Right lobe of liver (tissue), 6 donors: ENCODE measurements at regions not wholly inside any gene's neighbourhood (a gene's known extent, or its start where the extent isn't known, plus 50 kb on each side); places are given as distances from the start of the nearest gene placed in this dataset.
A peak's percentile ranks its signal among the peaks of the same experiment; 100 is the strongest.

Experiments
- ATAC-seq, 4 donors: fragments of 200-7000 bp; cut with Tn5 transposase; one replicate each; pipeline ENCODE4 v1.9.1; 2020; ENCODE audit warnings: mild to moderate bottlenecking in 4 of 4, moderate library complexity in 4 of 4
- DNase-seq, 3 donors: peaks; one replicate each; pipeline ENCODE4 v3.0.0-alpha.2; 2020
- H3K27ac ChIP-seq, 3 donors: fragments of 200-600 bp; one replicate each; pipeline ENCODE4 v1.8.0; 2022
- H3K27me3 ChIP-seq, 2 donors: fragments of 200-600 bp; one replicate each; pipeline ENCODE4 v1.8.0; 2022
- H3K36me3 ChIP-seq, 4 donors: fragments of 200-600 bp; sonication (generic) in 1 of 4; one replicate each; pipeline versions ENCODE4 v1.5.1 to v1.8.0; 2017 to 2022; ENCODE audit warnings: control low read depth in 1 of 4
- H3K4me1 ChIP-seq, 4 donors: fragments of 200-600 bp; sonication (generic) in 1 of 4; one replicate each; pipeline versions ENCODE4 v1.5.1 to v1.8.0; 2017 to 2022; ENCODE audit warnings: control low read depth in 1 of 4
- H3K4me3 ChIP-seq, 3 donors: fragments of 200-600 bp; one replicate each; pipeline ENCODE4 v1.8.0; 2022
- H3K9me3 ChIP-seq, 4 donors: fragments of 200-600 bp; sonication (generic) in 1 of 4; one replicate each; pipeline versions ENCODE4 v1.5.1 to v1.8.0; 2017 to 2022; ENCODE audit warnings: control low read depth in 1 of 4
- POLR2A ChIP-seq: fragments of 450-650 bp; IDR thresholded peaks from one replicate; pipeline ENCODE4 v1.6.1; 2017; ENCODE audit warnings: antibody characterized with exemption, mild to moderate bottlenecking
- WGBS: methylation state at CpG from one replicate; pipeline ENCODE4 v1.1.6; 2018; ENCODE audit warnings: low coverage, low lambda C conversion rate; ENCODE audit not compliant: insufficient coverage; ENCODE audit errors: missing lambda C conversion rate; 5-methylcytosine and 5-hydroxymethylcytosine counted together
- intact Hi-C, 2 donors: fragments of 100-400 bp; cut with DNase I; formaldehyde crosslinking; loops; one replicate each; pipeline versions ENCODE4 v1.11.2 to v1.14.1; 2022
- TF ChIP-seq, protein P1 (sequence below), 4 donors: fragments of 200-600 bp in 3 of 4; fragments of 450-650 bp in 1 of 4; IDR thresholded peaks; one replicate each; pipeline versions ENCODE4 v1.5.1 to v1.8.0; 2016 to 2022; ENCODE audit warnings: antibody characterized with exemption in 4 of 4, mild to moderate bottlenecking in 2 of 4
- donor health status: DM: no; HTN: yes; CAD: no.
- donor health status: DM: no; HTN: no; CAD: no.
- donor health status: DM: no; HTN: no; CAD: no.
- donor health status: DM: no; HTN: yes; CAD: no.
- donor health status: DM: no; HTN: yes; CAD: no.

DNA sequence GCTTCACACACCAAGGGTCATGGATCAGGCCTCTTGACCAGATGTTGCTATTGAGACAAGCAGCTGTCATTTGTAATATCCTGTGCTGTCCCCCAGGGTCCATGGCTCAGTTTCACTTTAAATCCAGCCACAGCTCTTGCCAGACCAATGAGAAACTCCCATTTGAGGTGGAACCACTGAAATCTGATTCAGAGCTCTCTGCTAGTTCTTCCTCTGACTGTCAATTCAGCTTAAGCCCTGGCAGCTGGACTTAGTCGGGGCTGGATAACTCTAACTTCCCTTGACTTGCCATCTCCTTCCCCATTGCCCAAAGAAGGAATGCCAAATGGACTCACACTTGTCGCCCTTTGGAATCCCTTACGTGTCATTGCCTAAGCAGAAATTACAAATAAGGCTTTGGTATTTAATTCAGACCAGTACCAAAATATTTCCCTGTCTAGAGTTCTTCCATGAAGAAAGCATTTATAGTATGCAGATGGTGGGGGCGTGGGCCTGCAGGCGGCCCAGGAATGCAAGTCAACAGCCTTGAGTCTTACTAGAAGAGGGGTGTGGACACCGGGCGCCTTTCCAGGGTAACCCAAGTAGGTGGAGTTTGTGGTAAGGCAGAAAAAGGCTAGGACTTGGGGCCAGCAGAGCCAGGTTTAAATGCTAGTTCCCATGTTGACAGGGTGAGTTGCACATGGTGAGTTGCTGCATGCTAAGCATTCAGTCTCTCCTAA, 96.9 kb upstream of the TMPO start:
- ATAC-seq (peak; percentile 43 to 52 (median 45)), DNase-seq (peak in 2 of 3 donors; percentile 34 to 67)
- no peak for TF ChIP-seq POLR2A
- TF ChIP-seq, protein P1, sequence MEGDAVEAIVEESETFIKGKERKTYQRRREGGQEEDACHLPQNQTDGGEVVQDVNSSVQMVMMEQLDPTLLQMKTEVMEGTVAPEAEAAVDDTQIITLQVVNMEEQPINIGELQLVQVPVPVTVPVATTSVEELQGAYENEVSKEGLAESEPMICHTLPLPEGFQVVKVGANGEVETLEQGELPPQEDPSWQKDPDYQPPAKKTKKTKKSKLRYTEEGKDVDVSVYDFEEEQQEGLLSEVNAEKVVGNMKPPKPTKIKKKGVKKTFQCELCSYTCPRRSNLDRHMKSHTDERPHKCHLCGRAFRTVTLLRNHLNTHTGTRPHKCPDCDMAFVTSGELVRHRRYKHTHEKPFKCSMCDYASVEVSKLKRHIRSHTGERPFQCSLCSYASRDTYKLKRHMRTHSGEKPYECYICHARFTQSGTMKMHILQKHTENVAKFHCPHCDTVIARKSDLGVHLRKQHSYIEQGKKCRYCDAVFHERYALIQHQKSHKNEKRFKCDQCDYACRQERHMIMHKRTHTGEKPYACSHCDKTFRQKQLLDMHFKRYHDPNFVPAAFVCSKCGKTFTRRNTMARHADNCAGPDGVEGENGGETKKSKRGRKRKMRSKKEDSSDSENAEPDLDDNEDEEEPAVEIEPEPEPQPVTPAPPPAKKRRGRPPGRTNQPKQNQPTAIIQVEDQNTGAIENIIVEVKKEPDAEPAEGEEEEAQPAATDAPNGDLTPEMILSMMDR (IDR thresholded peaks at IDR 0.05): no peak
- Histone ChIP-seq H3K4me1 (no peaks in the 10 kb centered on the region), H3K9me3 (no peaks in the 10 kb centered on the region), H3K27me3 (no peaks in the 10 kb centered on the region), H3K36me3 (no peaks in the 10 kb centered on the region), H3K4me3 (no peak overlapping the region), H3K27ac (no peak overlapping the region)
- 34% methylated on average over 5 of the region's 7 CpGs for WGBS
- intact Hi-C loops: no loop called here

DNA sequence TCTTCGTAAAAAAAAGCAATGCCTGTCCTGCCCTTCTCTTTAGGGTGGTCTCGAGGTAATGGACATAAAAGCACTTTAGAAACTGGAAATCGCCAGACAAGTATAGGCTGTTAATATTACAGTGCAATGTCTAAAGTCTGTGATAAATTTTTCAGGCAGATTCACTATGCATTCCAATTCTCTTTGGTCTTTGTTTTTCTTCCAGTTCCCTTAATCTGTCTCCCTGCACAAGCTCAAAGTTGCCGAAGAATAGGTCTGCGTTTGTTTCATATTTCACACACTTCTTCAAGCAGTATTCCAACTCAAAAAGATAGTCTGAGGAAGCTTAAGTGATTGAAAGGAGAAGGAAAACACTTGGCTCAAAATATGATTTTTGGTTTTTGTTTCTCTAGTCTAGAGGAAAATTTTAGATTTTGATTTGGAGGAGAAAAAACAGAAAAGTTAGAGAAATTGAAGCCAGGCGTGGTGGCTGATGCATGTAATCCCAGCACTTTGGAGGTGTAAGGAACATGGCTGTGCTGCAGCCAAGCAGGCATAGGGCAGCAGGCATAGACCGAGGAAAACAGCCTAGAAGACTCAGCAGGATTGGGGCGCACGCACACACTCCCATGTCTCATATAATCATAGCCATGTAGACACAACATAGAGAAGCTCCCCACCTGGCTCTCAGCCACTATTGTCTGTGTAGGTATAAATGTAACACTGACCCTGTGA, 96.2 kb upstream of the TMPO start:
- WGBS: 54% methylated on average over 8 of the region's 9 CpGs
- Histone ChIP-seq H3K27me3 (no peaks in the 10 kb centered on the region), H3K36me3 (no peaks in the 10 kb centered on the region), H3K4me3 (no peak overlapping the region), H3K27ac (no peak overlapping the region), H3K4me1 (no peaks in the 10 kb centered on the region), H3K9me3 (no peaks in the 10 kb centered on the region)
- DNase-seq (no peak), ATAC-seq (no peak)
- TF ChIP-seq, protein P1 (IDR thresholded peaks at IDR 0.05): no peak
- no peak for TF ChIP-seq POLR2A
- intact Hi-C loops: no loop called here

DNA sequence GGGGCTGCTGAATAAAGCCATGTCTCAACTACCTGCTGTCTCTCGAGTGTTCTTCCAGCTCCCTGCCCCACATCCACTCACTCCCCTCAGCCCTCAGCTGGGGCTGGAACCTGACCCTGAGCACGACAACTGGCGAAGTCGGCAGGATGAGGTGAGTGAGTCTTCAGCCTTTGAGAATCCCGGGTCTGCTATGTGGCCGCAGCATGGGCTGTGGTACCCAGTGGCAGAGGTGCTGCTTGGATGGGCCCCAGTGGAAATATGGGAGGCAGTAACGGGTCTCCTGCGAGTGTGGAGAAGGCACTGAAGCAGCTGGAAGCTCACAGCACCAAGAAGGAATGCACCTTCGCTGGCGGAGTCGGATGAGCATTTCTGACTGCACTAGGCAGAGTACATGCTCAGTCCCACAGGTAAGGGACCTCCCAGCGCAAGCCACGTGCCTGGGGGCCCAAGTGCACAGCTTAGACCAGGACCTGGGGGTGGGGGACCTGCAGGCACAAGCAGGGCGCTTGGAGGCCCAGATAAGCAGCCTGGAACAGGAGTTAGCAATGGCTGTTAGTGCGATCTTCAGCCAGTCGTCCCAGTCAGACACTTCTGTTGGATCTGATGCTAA, 95.5 kb upstream of the TMPO start:
- no peaks in the 10 kb centered on the region for H3K9me3 ChIP-seq
- TF ChIP-seq, protein P1 (IDR thresholded peaks at IDR 0.05): no peak
- no peak for TF ChIP-seq POLR2A
- H3K27ac ChIP-seq: no peak overlapping the region
- intact Hi-C loops: no loop called here
- no peak overlapping the region for H3K4me3 ChIP-seq
- ATAC-seq (no peak), DNase-seq (no peak)
- 56% methylated on average over 7 of the region's 16 CpGs for WGBS
- no peaks in the 10 kb centered on the region for H3K4me1 ChIP-seq
- H3K27me3 ChIP-seq: no peaks in the 10 kb centered on the region
- H3K36me3 ChIP-seq: no peaks in the 10 kb centered on the region

DNA sequence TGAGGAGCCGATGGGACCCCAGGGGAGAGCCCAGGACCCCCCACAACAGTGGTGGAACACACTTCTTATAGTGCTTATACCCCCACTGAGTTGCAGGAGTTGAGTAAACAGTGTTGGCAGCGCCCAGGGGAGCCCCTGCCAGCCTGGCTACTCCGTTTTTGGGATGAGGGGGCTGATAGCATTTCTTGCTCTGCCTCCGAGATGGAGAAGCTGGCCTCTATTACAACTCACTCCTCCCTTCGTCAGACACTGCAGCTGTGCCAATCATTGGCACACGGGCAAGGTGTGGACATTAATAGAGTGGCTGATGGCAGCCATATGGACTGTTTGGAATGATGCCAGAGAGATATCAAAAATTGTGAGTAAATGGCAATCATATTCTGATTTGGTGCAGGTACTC, 94.9 kb upstream of the TMPO start:
- Histone ChIP-seq H3K4me3 (no peak overlapping the region), H3K36me3 (no peaks in the 10 kb centered on the region), H3K4me1 (no peaks in the 10 kb centered on the region), H3K9me3 (no peaks in the 10 kb centered on the region), H3K27me3 (no peaks in the 10 kb centered on the region), H3K27ac (no peak overlapping the region)
- DNase-seq (no peak), ATAC-seq (no peak)
- intact Hi-C loops: no loop called here
- 63% methylated on average over 3 of the region's 6 CpGs for WGBS
- TF ChIP-seq, protein P1 (IDR thresholded peaks at IDR 0.05): no peak
- TF ChIP-seq POLR2A: no peak
